Panc1 (cell line): ENCODE measurements at regions not wholly inside any gene's neighbourhood (a gene's known extent, or its start where the extent isn't known, plus 50 kb on each side); places are given as distances from the start of the nearest gene placed in this dataset.

Source experiments
- ATAC-seq: fragments of 200-7000 bp; cut with Tn5 transposase; 2 replicates; pipeline ENCODE4 v1.9.1; 2020; ENCODE audit warnings: mild to moderate bottlenecking, moderate library complexity
- BruUV-seq: library from RNA; stranded (reverse); fragments of 400-500 nt; replicated peaks from 2 replicates; lab custom pipeline; 2021; lab: Mats Ljungman, UMichigan
- CTCF ChIA-PET: fragments of 300-600 bp; sonication (Branson Sonifier 250); formaldehyde crosslinking; loops from one replicate; lab custom pipeline; 2022; ENCODE audit warnings: antibody characterized with exemption; lab: Charles Lee
- POLR2A ChIA-PET: fragments of 300-600 bp; sonication (Branson Sonifier 250); formaldehyde crosslinking; loops from one replicate; lab custom pipeline; 2022; ENCODE audit warnings: antibody characterized with exemption; lab: Charles Lee
- DNase-seq: peaks from one replicate; pipeline ENCODE4 v3.0.0-alpha.2; 2010; ENCODE audit warnings: low read depth, low spot score
- H3K27ac ChIP-seq: 2 replicates; pipeline ENCODE4 v1.5.1; 2011; ENCODE audit warnings: mild to moderate bottlenecking, low read length, inconsistent platforms
- H3K27me3 ChIP-seq: fragments of 200-500 bp; sonication (Bioruptor generic); 2 replicates; pipeline ENCODE4 v1.6.0; 2014; ENCODE audit warnings: low read length, inconsistent platforms; ENCODE audit not compliant: control insufficient read depth, insufficient read depth
- H3K36me3 ChIP-seq: fragments of 200-500 bp; sonication (Bioruptor generic); 2 replicates; pipeline ENCODE4 v1.5.1; 2014; ENCODE audit warnings: inconsistent platforms, mild to moderate bottlenecking, low read length, moderate library complexity; ENCODE audit not compliant: control insufficient read depth, insufficient read depth
- H3K4me1 ChIP-seq: 2 replicates; pipeline ENCODE4 v1.5.1; 2011; ENCODE audit warnings: inconsistent platforms, mild to moderate bottlenecking, low read length, moderate library complexity; ENCODE audit not compliant: control insufficient read depth, insufficient read depth
- H3K4me3 ChIP-seq, 2 experiments: 2 replicates each; pipeline ENCODE4 v1.5.1; 2011 to 2012; ENCODE audit warnings: low read depth in 2 of 2, low read length in 2 of 2, mild to moderate bottlenecking in 2 of 2, inconsistent platforms in 1 of 2, moderate library complexity in 1 of 2
- H3K9me3 ChIP-seq: fragments of 200-500 bp; sonication (Bioruptor generic); 2 replicates; pipeline ENCODE4 v1.5.1; 2014; ENCODE audit warnings: low read depth, mild to moderate bottlenecking, inconsistent platforms, low read length, moderate library complexity; ENCODE audit not compliant: control insufficient read depth, insufficient read depth
- POLR2AphosphoS5 ChIP-seq: IDR thresholded peaks from 2 replicates; pipeline ENCODE4 v1.6.1; 2012; ENCODE audit warnings: mild to moderate bottlenecking, low read depth, low read length, moderate library complexity
- SIN3A ChIP-seq: IDR thresholded peaks from 2 replicates; pipeline ENCODE4 v1.6.1; 2012; ENCODE audit warnings: low read depth, mild to moderate bottlenecking, low read length, moderate library complexity, borderline replicate concordance; ENCODE audit not compliant: insufficient read depth
- TCF7L2 ChIP-seq: IDR thresholded peaks from 2 replicates; pipeline ENCODE4 v1.6.1; 2011; ENCODE audit warnings: mild to moderate bottlenecking, low read depth, low read length, inconsistent platforms
- in situ Hi-C: cut with HindIII; loops from 2 replicates; pipeline ENCODE4 v1.10.0; 2016; ENCODE audit warnings: low sequenced_read_pairs, low pct_unique_long_range_greater_than_20kb
- intact Hi-C: fragments of 100-400 bp; cut with micrococcal nuclease; formaldehyde crosslinking; loops from one replicate; pipeline ENCODE4 v1.10.0; 2022; ENCODE audit not compliant: unreplicated experiment
- TF ChIP-seq, protein P1 (sequence below): fragments of 450-650 bp; IDR thresholded peaks from 2 replicates; pipeline ENCODE4 v1.5.1; 2017; ENCODE audit warnings: mild to moderate bottlenecking
- TF ChIP-seq, protein P2 (sequence below), 2 experiments: IDR thresholded peaks; 2 replicates each; pipeline ENCODE4 v1.6.1; 2011 to 2012; ENCODE audit warnings: low read depth in 2 of 2, control low read depth in 1 of 2, low read length in 1 of 2, mild to moderate bottlenecking in 1 of 2, moderate library complexity in 1 of 2; ENCODE audit not compliant: insufficient read depth in 1 of 2

DNA sequence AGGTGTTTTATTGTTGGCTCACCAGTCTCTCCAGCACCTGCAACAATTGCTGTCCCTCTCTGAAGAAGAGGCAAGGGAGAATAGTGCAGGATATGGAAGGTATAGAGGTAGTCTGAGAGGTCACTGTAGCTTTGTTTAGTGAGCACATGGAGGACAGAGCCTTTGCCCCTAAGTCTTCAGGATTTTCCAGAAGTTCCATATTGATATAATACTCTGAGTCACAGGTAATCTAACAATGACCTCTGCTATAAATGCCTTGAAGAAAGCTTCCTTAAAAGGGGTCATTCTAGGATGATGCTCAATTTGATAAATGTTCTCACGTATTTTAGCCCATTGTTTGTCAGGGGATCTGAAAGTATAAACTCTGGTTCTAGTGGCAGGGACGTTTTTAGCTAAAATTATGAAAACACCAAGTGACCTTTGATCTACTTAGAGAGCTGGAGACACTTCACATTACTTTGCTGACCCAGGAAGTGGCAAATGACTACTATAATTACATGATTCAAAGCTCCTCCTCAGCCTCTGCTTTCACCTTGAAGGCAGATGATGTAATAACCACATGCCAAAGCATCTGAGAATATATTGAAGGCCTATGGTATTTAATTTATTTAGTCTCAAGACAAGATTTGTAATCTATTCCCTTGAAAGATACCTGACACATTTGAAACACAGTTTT lies 366.9 kb upstream of the NUDT12 start:
- no peaks in the 10 kb centered on the region for H3K27me3 ChIP-seq
- no TSS peak for BruUV-seq
- ATAC-seq: no peak
- ChIA-PET CTCF (no interaction called here), POLR2A (no interaction called here)
- H3K4me3 ChIP-seq: no peak overlapping the region
- intact Hi-C loops (no loop called here), in situ Hi-C loops (no loop called here)
- no peak for DNase-seq
- H3K4me1 ChIP-seq: no peaks in the 10 kb centered on the region
- TF ChIP-seq POLR2AphosphoS5: no peak
- TF ChIP-seq SIN3A: no peak
- TF ChIP-seq TCF7L2: no peak
- TF ChIP-seq, protein P1, sequence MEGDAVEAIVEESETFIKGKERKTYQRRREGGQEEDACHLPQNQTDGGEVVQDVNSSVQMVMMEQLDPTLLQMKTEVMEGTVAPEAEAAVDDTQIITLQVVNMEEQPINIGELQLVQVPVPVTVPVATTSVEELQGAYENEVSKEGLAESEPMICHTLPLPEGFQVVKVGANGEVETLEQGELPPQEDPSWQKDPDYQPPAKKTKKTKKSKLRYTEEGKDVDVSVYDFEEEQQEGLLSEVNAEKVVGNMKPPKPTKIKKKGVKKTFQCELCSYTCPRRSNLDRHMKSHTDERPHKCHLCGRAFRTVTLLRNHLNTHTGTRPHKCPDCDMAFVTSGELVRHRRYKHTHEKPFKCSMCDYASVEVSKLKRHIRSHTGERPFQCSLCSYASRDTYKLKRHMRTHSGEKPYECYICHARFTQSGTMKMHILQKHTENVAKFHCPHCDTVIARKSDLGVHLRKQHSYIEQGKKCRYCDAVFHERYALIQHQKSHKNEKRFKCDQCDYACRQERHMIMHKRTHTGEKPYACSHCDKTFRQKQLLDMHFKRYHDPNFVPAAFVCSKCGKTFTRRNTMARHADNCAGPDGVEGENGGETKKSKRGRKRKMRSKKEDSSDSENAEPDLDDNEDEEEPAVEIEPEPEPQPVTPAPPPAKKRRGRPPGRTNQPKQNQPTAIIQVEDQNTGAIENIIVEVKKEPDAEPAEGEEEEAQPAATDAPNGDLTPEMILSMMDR: no peak
- TF ChIP-seq, protein P2, sequence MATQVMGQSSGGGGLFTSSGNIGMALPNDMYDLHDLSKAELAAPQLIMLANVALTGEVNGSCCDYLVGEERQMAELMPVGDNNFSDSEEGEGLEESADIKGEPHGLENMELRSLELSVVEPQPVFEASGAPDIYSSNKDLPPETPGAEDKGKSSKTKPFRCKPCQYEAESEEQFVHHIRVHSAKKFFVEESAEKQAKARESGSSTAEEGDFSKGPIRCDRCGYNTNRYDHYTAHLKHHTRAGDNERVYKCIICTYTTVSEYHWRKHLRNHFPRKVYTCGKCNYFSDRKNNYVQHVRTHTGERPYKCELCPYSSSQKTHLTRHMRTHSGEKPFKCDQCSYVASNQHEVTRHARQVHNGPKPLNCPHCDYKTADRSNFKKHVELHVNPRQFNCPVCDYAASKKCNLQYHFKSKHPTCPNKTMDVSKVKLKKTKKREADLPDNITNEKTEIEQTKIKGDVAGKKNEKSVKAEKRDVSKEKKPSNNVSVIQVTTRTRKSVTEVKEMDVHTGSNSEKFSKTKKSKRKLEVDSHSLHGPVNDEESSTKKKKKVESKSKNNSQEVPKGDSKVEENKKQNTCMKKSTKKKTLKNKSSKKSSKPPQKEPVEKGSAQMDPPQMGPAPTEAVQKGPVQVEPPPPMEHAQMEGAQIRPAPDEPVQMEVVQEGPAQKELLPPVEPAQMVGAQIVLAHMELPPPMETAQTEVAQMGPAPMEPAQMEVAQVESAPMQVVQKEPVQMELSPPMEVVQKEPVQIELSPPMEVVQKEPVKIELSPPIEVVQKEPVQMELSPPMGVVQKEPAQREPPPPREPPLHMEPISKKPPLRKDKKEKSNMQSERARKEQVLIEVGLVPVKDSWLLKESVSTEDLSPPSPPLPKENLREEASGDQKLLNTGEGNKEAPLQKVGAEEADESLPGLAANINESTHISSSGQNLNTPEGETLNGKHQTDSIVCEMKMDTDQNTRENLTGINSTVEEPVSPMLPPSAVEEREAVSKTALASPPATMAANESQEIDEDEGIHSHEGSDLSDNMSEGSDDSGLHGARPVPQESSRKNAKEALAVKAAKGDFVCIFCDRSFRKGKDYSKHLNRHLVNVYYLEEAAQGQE (IDR thresholded peaks at IDR 0.05; ENCODE audit: insufficient read depth in 1 of 2, low read depth in 2 of 2, low read length in 1 of 2): no peak
- H3K9me3 ChIP-seq: no peaks in the 10 kb centered on the region
- H3K36me3 ChIP-seq: no peaks in the 10 kb centered on the region
- no peak overlapping the region for H3K27ac ChIP-seq

DNA sequence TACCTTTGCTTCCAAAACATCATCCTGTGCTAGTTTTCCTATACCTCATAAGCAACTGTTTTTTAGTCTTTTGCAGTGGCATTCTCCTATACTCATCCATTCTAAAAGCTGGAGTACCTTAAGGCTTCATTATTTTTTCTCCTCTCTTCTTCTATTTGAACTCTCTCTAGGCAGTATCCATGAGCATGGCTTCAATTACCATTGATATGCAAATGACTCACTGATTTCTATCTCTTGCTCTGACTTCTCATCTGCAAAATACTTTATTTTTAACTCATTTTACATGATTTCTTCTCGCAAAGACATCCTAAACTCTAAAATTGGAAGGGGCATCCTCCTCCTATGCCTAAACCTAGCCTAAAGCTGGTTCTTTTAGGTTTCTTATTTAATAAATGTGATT lies 365.1 kb upstream of the NUDT12 start:
- no peak for TF ChIP-seq TCF7L2
- no peak for TF ChIP-seq SIN3A
- TF ChIP-seq, protein P1: no peak
- TF ChIP-seq, protein P2 (IDR thresholded peaks at IDR 0.05; ENCODE audit: insufficient read depth in 1 of 2, low read depth in 2 of 2, low read length in 1 of 2): no peak
- no peak for TF ChIP-seq POLR2AphosphoS5
- Histone ChIP-seq H3K36me3 (no peaks in the 10 kb centered on the region), H3K27me3 (no peaks in the 10 kb centered on the region), H3K4me1 (no peaks in the 10 kb centered on the region), H3K9me3 (no peaks in the 10 kb centered on the region), H3K27ac (no peak overlapping the region), H3K4me3 (no peak overlapping the region)
- ChIA-PET CTCF (no interaction called here), POLR2A (no interaction called here)
- no peak for DNase-seq
- ATAC-seq: no peak
- intact Hi-C loops (no loop called here), in situ Hi-C loops (no loop called here)
- no TSS peak for BruUV-seq
